Liver (tissue), 7 donors: ENCODE measurements at regions not wholly inside any gene's neighbourhood (a gene's known extent, or its start where the extent isn't known, plus 50 kb on each side); places are given as distances from the start of the nearest gene placed in this dataset.

Source experiments
- DNase-seq: peaks from one replicate; pipeline ENCODE4 v3.0.0-alpha.2; 2017; ENCODE audit warnings: low spot score
- H3K27ac ChIP-seq, 2 donors: one replicate each; pipeline ENCODE4 v1.7.0; 2013; ENCODE audit warnings: inconsistent platforms in 2 of 2, low read length in 2 of 2, control low read depth in 1 of 2, low read depth in 1 of 2, mild to moderate bottlenecking in 1 of 2
- H3K27me3 ChIP-seq, 4 donors: one replicate each; pipeline versions ENCODE4 v1.6.1 to v1.7.0; 2013; ENCODE audit warnings: low read length in 3 of 4, inconsistent platforms in 1 of 4, mild to moderate bottlenecking in 1 of 4, moderate library complexity in 1 of 4; ENCODE audit not compliant: control insufficient read depth in 4 of 4, insufficient read depth in 4 of 4
- H3K36me3 ChIP-seq, 4 donors: one replicate each; pipeline versions ENCODE4 v1.6.1 to v1.7.0; 2013; ENCODE audit warnings: low read length in 3 of 4, mild to moderate bottlenecking in 3 of 4, low read depth in 1 of 4, moderate library complexity in 1 of 4; ENCODE audit not compliant: control insufficient read depth in 4 of 4, insufficient read depth in 3 of 4
- H3K4me1 ChIP-seq, 4 donors: one replicate each; pipeline versions ENCODE4 v1.6.1 to v1.7.0; 2013; ENCODE audit warnings: low read length in 3 of 4, mild to moderate bottlenecking in 3 of 4, moderate library complexity in 1 of 4; ENCODE audit not compliant: control insufficient read depth in 4 of 4, insufficient read depth in 4 of 4
- H3K4me3 ChIP-seq, 3 donors: one replicate each; pipeline versions ENCODE4 v1.6.1 to v1.7.0; 2013; ENCODE audit warnings: low read length in 3 of 3, control low read depth in 1 of 3, low read depth in 1 of 3, mild to moderate bottlenecking in 1 of 3
- H3K9ac ChIP-seq, 2 donors: one replicate each; pipeline ENCODE4 v1.7.0; 2013; ENCODE audit warnings: low read length in 2 of 2, mild to moderate bottlenecking in 2 of 2, moderate library complexity in 2 of 2, control low read depth in 1 of 2, low read depth in 1 of 2
- H3K9me3 ChIP-seq, 4 donors: one replicate each; pipeline versions ENCODE4 v1.6.1 to v1.7.0; 2013; ENCODE audit warnings: low read length in 3 of 4; ENCODE audit not compliant: control insufficient read depth in 4 of 4
- FOXA1 ChIP-seq: IDR thresholded peaks from 2 replicates; pipeline ENCODE4 v1.6.1; 2016; ENCODE audit warnings: antibody characterized with exemption
- FOXA2 ChIP-seq: IDR thresholded peaks from 2 replicates; pipeline ENCODE4 v1.6.1; 2016; ENCODE audit warnings: antibody characterized with exemption
- GABPA ChIP-seq, 2 donors: IDR thresholded peaks in 1 of 2; conservative IDR thresholded peaks in 1 of 2; 2 replicates each; pipeline ENCODE4 v1.6.1; 2016; ENCODE audit warnings: antibody characterized with exemption in 2 of 2, mild to moderate bottlenecking in 1 of 2, moderate library complexity in 1 of 2
- JUND ChIP-seq, 2 donors: IDR thresholded peaks; 2 replicates each; pipeline ENCODE4 v1.6.1; 2016; ENCODE audit warnings: antibody characterized with exemption in 2 of 2
- RXRA ChIP-seq, 2 donors: IDR thresholded peaks; 2 replicates each; pipeline ENCODE4 v1.6.1; 2017 to 2018; ENCODE audit warnings: antibody characterized with exemption in 2 of 2, mild to moderate bottlenecking in 1 of 2
- SP1 ChIP-seq: IDR thresholded peaks from 2 replicates; pipeline ENCODE4 v1.6.1; 2018; ENCODE audit warnings: antibody characterized with exemption, mild to moderate bottlenecking
- TAF1 ChIP-seq: conservative IDR thresholded peaks from 2 replicates; pipeline ENCODE4 v1.6.1; 2016; ENCODE audit warnings: antibody characterized with exemption, mild to moderate bottlenecking
- YY1 ChIP-seq: IDR thresholded peaks from 2 replicates; pipeline ENCODE4 v1.6.1; 2016; ENCODE audit warnings: antibody characterized with exemption, mild to moderate bottlenecking
- ZBTB33 ChIP-seq: IDR thresholded peaks from 2 replicates; pipeline ENCODE4 v1.6.1; 2016; ENCODE audit warnings: antibody characterized with exemption
- WGBS: extraction: QIAGEN DNeasy Blood & Tissue Kit; methylation state at CpG from one replicate; pipeline ENCODE4 v1.1.7; 2013; 5-methylcytosine and 5-hydroxymethylcytosine counted together
- TF ChIP-seq, protein P1 (sequence below): IDR thresholded peaks from 2 replicates; pipeline ENCODE4 v1.6.1; 2016; ENCODE audit warnings: antibody characterized with exemption
- TF ChIP-seq, protein P2 (sequence below): IDR thresholded peaks from 2 replicates; pipeline ENCODE4 v1.6.1; 2016; ENCODE audit warnings: antibody characterized with exemption
- donor health status: healthy.
- donor health status: healthy.
- donor health status: healthy.
- donor health status: healthy.

DNA sequence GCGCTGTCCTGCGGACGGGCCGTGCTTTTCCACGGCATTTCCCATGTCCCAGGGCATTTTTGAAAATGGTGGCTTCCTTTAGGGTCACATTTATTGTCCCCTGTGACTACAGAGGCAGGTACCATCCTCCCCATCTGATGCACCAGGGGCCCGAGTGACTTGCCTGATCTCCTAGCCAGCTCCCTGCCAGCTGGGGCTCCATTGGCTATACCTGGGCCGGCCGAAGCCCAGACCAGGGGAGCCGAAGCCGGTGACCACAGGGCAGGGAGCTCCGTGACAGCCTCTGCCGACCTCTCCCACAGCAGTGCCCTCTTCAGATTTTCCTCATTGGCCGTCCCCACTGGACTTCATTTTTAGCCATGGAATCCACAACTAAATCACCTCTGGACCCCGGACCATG, 170.6 kb downstream of the RBFOX3 start:
- no peaks in the 10 kb centered on the region for H3K4me1 ChIP-seq

GRCh38 chr17:79439493-79439892, 171.4 kb downstream of the RBFOX3 start:
- H3K27me3 ChIP-seq, result peaks cover 0 to under 1% (median 0%) of the 10 kb centered on the region in 4 donors
- no peak overlapping the region for H3K27ac ChIP-seq
- H3K9me3 ChIP-seq, result no peaks in the 10 kb centered on the region
- no peaks in the 10 kb centered on the region for H3K36me3 ChIP-seq
- WGBS, result 91% methylated on average over 6 of the region's 6 CpGs
- TF ChIP-seq TAF1, result no peak
- H3K4me1 ChIP-seq, result no peaks in the 10 kb centered on the region
- H3K4me3 ChIP-seq, result no peak overlapping the region
- DNase-seq, result no peak
- no peak overlapping the region for H3K9ac ChIP-seq

More for the DNA sequence above, 170.6 kb downstream of the RBFOX3 start:
- Histone ChIP-seq H3K27ac (no peak overlapping the region), H3K4me3 (no peak overlapping the region), H3K27me3 (no peaks in the 10 kb centered on the region), H3K36me3 (no peaks in the 10 kb centered on the region), H3K9ac (no peak overlapping the region), H3K9me3 (no peaks in the 10 kb centered on the region)
- TF ChIP-seq JUND (IDR thresholded peaks at IDR 0.05), result no peak
- DNase-seq, result no peak
- 71% methylated on average over 14 of the region's 14 CpGs for WGBS

GRCh38 chr17:79438546-79439334, 172.1 kb downstream of the RBFOX3 start:
- H3K9me3 ChIP-seq, result peaks cover 0 to 3% (median under 1%) of the 10 kb centered on the region in 4 donors
- H3K27ac ChIP-seq, result no peak overlapping the region
- H3K27me3 ChIP-seq, result peaks cover 0 to 4% (median 0%) of the 10 kb centered on the region in 4 donors
- no peak overlapping the region for H3K9ac ChIP-seq
- DNase-seq, result no peak
- TF ChIP-seq YY1 (no peak), SP1 (no peak), ZBTB33 (no peak)
- no peaks in the 10 kb centered on the region for H3K4me1 ChIP-seq
- H3K4me3 ChIP-seq, result no peak overlapping the region
- no peaks in the 10 kb centered on the region for H3K36me3 ChIP-seq
- WGBS, result 72% methylated on average over 23 of the region's 23 CpGs

DNA sequence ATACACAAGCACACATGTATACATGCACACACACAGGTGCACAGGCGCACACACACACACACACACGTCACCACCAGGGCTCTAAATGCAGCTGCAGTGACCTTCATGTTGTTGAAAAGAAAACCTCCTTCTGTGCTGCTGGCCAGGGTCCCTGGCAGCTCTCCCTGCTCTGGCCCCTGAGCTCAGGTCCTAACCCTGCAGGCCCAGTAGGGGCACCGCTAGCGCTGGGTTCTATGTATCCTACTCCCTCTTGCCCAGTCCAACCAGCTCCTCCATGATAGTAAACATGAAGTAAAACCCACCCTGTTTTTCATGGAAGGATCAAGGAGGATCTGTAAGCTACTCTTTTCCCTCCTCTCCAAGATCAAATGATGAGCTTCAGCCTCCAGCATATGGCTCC, 172.8 kb downstream of the RBFOX3 start:
- Histone ChIP-seq H3K4me1 (no peaks in the 10 kb centered on the region), H3K27me3 (peaks cover 0 to 4% (median 0%) of the 10 kb centered on the region in 4 donors)
- WGBS, result 70% methylated on average over 4 of the region's 4 CpGs

More for the DNA sequence above, 172.8 kb downstream of the RBFOX3 start:
- no peak overlapping the region for H3K27ac ChIP-seq
- no peak overlapping the region for H3K9ac ChIP-seq
- H3K36me3 ChIP-seq, result no peaks in the 10 kb centered on the region
- TF ChIP-seq, protein P1, sequence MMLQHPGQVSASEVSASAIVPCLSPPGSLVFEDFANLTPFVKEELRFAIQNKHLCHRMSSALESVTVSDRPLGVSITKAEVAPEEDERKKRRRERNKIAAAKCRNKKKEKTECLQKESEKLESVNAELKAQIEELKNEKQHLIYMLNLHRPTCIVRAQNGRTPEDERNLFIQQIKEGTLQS, result no peak
- TF ChIP-seq YY1, result no peak
- no peak for TF ChIP-seq RXRA (IDR thresholded peaks at IDR 0.05)
- TF ChIP-seq TAF1, result no peak
- no peak for TF ChIP-seq FOXA2
- TF ChIP-seq, protein P2, sequence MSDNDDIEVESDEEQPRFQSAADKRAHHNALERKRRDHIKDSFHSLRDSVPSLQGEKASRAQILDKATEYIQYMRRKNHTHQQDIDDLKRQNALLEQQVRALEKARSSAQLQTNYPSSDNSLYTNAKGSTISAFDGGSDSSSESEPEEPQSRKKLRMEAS, result no peak
- no peak for TF ChIP-seq GABPA (IDR thresholded peaks at IDR 0.05 in 1 of 2, conservative IDR thresholded peaks at IDR 0.05 in 1 of 2)
- no peak for TF ChIP-seq SP1
- no peak for TF ChIP-seq FOXA1
- DNase-seq, result no peak
- H3K4me3 ChIP-seq, result no peak overlapping the region
- H3K9me3 ChIP-seq, result peaks cover 0 to 3% (median under 1%) of the 10 kb centered on the region in 4 donors
